ENCODE measurements at regions not wholly inside any gene's neighbourhood (a gene's known extent, or its start where the extent isn't known, plus 50 kb on each side); places are given as distances from the start of the nearest gene placed in this dataset.
A peak's percentile ranks its signal among the peaks of the same experiment; 100 is the strongest.

DNA sequence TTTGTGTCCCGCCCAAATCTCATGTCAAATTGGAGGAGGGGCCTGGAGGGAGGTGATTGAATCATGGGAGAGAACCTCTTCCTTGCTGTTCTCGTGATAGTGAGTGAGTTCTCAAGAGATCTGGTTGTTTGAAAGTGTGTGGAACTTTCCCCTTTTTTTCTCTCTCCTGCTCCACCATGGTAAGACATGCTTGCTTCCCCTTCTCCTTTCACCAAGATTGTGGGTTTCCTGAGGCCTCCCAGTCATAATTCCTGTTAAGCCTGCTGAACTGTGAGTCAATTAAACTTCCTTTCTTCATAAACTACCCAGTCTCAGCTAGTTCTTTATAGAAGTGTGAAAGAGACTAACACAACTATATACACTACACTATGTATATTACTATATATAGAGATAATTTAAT, 697.8 kb upstream of the HS3ST1 start:
- H3K4me1 Mint-ChIP-seq: peaks cover 57% of the 10 kb centered on the region

DNA sequence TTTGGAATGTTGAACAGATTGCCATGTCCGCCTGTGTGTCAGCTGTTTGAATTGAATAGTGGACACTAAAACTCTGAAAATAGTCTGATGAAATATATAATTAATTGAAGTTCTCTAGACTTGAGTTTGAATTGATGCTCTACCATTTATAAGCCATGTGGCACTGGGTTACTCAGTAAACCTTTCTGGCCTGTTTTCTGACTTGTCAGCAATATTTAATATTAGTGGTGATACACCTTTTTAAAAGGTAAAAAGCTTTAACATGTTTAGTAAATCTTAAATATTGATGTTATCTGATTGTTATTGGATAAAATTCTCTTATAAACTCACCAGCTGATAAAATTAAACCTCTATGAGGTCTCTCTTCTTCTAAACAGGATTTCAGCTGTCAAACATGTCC, 695.4 kb upstream of the HS3ST1 start:
- Mint-ChIP-seq H3K9me3 (peaks cover 0 to 2% (median 0%) of the 10 kb centered on the region in 7 donors), H3K27me3 (ENCODE audit: low read depth in 3 of 3) (peaks cover 0 to 1% (median 0%) of the 10 kb centered on the region in 3 donors), H3K4me3 (no peak overlapping the region), H3K4me1 (peaks cover 77% of the 10 kb centered on the region), H3K27ac (peak overlapping the region; percentile 90 to 96 (median 94)), H3K36me3 (no peaks in the 10 kb centered on the region)
- no peak overlapping the region for H3K9ac ChIP-seq (ENCODE audit: insufficient read depth, low read length, poor library complexity, severe bottlenecking)
- no peaks in the 10 kb centered on the region for H3K79me2 ChIP-seq (ENCODE audit: insufficient read depth, low read length)
- no peaks in the 10 kb centered on the region for H3K9me3 ChIP-seq (replicated peaks in 1 of 2; ENCODE audit: control insufficient read depth in 1 of 2, insufficient read depth in 1 of 2, low read length in 2 of 2)
- no peaks in the 10 kb centered on the region for H3K27me3 ChIP-seq (ENCODE audit: control insufficient read depth in 2 of 2, insufficient read depth in 2 of 2, low read length in 2 of 2)
- no peaks in the 10 kb centered on the region for H3K36me3 ChIP-seq (replicated peaks in 1 of 2; ENCODE audit: control insufficient read depth in 1 of 2, insufficient read depth in 2 of 2, low read length in 2 of 2)
- peak overlapping the region; percentile 51 to 82 for H3K27ac ChIP-seq (ENCODE audit: low read depth in 1 of 2, low read length in 2 of 2)
- intact Hi-C loops (cut with micrococcal nuclease): no loop called here
- TF ChIP-seq, protein P1, sequence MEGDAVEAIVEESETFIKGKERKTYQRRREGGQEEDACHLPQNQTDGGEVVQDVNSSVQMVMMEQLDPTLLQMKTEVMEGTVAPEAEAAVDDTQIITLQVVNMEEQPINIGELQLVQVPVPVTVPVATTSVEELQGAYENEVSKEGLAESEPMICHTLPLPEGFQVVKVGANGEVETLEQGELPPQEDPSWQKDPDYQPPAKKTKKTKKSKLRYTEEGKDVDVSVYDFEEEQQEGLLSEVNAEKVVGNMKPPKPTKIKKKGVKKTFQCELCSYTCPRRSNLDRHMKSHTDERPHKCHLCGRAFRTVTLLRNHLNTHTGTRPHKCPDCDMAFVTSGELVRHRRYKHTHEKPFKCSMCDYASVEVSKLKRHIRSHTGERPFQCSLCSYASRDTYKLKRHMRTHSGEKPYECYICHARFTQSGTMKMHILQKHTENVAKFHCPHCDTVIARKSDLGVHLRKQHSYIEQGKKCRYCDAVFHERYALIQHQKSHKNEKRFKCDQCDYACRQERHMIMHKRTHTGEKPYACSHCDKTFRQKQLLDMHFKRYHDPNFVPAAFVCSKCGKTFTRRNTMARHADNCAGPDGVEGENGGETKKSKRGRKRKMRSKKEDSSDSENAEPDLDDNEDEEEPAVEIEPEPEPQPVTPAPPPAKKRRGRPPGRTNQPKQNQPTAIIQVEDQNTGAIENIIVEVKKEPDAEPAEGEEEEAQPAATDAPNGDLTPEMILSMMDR (IDR thresholded peaks at IDR 0.05): no peak
- peaks cover 77 to 88% of the 10 kb centered on the region in 2 donors for H3K4me1 ChIP-seq (ENCODE audit: control insufficient read depth in 1 of 2, insufficient read depth in 2 of 2, low read length in 2 of 2)
- H3K4me3 ChIP-seq (replicated peaks in 1 of 3; ENCODE audit: low read depth in 2 of 3, low read length in 3 of 3): peak overlapping the region in 1 of 3 experiments; percentile 52
- WGBS (ENCODE audit: insufficient coverage): no CpG with 5 or more reads among the region's 1 CpG
- H4K20me1 ChIP-seq (ENCODE audit: insufficient read depth, low read length): no peaks in the 10 kb centered on the region
- DNase-seq: no peak
- no peak overlapping the region for H2AFZ ChIP-seq (ENCODE audit: insufficient read depth, low read depth, low read length, poor library complexity, severe bottlenecking)
- peak overlapping the region; percentile 54 for H3K4me2 ChIP-seq (replicated peaks; ENCODE audit: extremely low read depth, low read length, poor library complexity, severe bottlenecking)

More for the DNA sequence above, 697.8 kb upstream of the HS3ST1 start:
- peak; percentile 71 to 87 (median 84) for DNase-seq
- WGBS (ENCODE audit: insufficient coverage): no CpG with 5 or more reads among the region's 2 CpGs
- Mint-ChIP-seq H3K9me3 (peaks cover 0 to 6% (median 1%) of the 10 kb centered on the region in 7 donors), H3K27me3 (ENCODE audit: low read depth in 3 of 3) (peaks cover 0 to 1% (median 0%) of the 10 kb centered on the region in 3 donors), H3K36me3 (no peaks in the 10 kb centered on the region), H3K4me3 (peak overlapping the region in 1 of 2 donors; percentile 73), H3K27ac (peak overlapping the region; percentile 86 to 94 (median 90))
- H4K20me1 ChIP-seq (ENCODE audit: insufficient read depth, low read length): no peaks in the 10 kb centered on the region
- no peak overlapping the region for H3K9ac ChIP-seq (ENCODE audit: insufficient read depth, low read length, poor library complexity, severe bottlenecking)
- H3K27me3 ChIP-seq (ENCODE audit: control insufficient read depth in 2 of 2, insufficient read depth in 2 of 2, low read length in 2 of 2): no peaks in the 10 kb centered on the region
- peaks cover 0 to 3% of the 10 kb centered on the region in 2 donors for H3K9me3 ChIP-seq (replicated peaks in 1 of 2; ENCODE audit: control insufficient read depth in 1 of 2, insufficient read depth in 1 of 2, low read length in 2 of 2)
- no peaks in the 10 kb centered on the region for H3K79me2 ChIP-seq (ENCODE audit: insufficient read depth, low read length)
- TF ChIP-seq, protein P1 (IDR thresholded peaks at IDR 0.05): no peak
- intact Hi-C loops (cut with micrococcal nuclease): no loop called here
- H3K36me3 ChIP-seq (replicated peaks in 1 of 2; ENCODE audit: control insufficient read depth in 1 of 2, insufficient read depth in 2 of 2, low read length in 2 of 2): no peaks in the 10 kb centered on the region
- H3K27ac ChIP-seq (ENCODE audit: low read depth in 1 of 2, low read length in 2 of 2): peak overlapping the region; percentile 31 to 82
- H3K4me1 ChIP-seq (ENCODE audit: control insufficient read depth in 1 of 2, insufficient read depth in 2 of 2, low read length in 2 of 2): peaks cover 56 to 64% of the 10 kb centered on the region in 2 donors
- peak overlapping the region; percentile 36 for H3K4me2 ChIP-seq (replicated peaks; ENCODE audit: extremely low read depth, low read length, poor library complexity, severe bottlenecking)
- H2AFZ ChIP-seq (ENCODE audit: insufficient read depth, low read depth, low read length, poor library complexity, severe bottlenecking): no peak overlapping the region
- no peak overlapping the region for H3K4me3 ChIP-seq (replicated peaks in 1 of 3; ENCODE audit: low read depth in 2 of 3, low read length in 3 of 3)
